ENCODE measurements at regions not wholly inside any gene's neighbourhood (a gene's known extent, or its start where the extent isn't known, plus 50 kb on each side); places are given as distances from the start of the nearest gene placed in this dataset.

- no peaks in the 10 kb centered on the region for H3K27me3 ChIP-seq
- no peaks in the 10 kb centered on the region for H3K4me1 ChIP-seq
- intact Hi-C loops (cut with DNase I) = no loop called here
- no peaks in the 10 kb centered on the region for H3K36me3 ChIP-seq
- H3K27ac ChIP-seq = no peak overlapping the region
- no peaks in the 10 kb centered on the region for H3K9me3 ChIP-seq
- TF ChIP-seq POLR2AphosphoS5 (IDR thresholded peaks at IDR 0.05; ENCODE audit: insufficient read depth in 1 of 2, low read depth in 1 of 2) (no peak), CTCF (IDR thresholded peaks at IDR 0.05) (no peak), POLR2A (IDR thresholded peaks at IDR 0.05) (no peak)
- no peak overlapping the region for H3K4me3 ChIP-seq
- DNase-seq (ENCODE audit: extremely low spot score in 2 of 2) = no peak
Observed at GRCh38 chr4:63505714-63506460, 903.4 kb downstream of the TECRL start.

- Histone ChIP-seq H3K36me3 (no peaks in the 10 kb centered on the region), H3K4me1 (no peaks in the 10 kb centered on the region), H3K27me3 (no peaks in the 10 kb centered on the region), H3K9me3 (no peaks in the 10 kb centered on the region), H3K27ac (no peak overlapping the region), H3K4me3 (no peak overlapping the region)
- no peak for DNase-seq (ENCODE audit: extremely low spot score in 2 of 2)
- intact Hi-C loops (cut with DNase I) = no loop called here
- TF ChIP-seq POLR2AphosphoS5 (IDR thresholded peaks at IDR 0.05; ENCODE audit: insufficient read depth in 1 of 2, low read depth in 1 of 2) = no peak
- TF ChIP-seq POLR2A (IDR thresholded peaks at IDR 0.05) = no peak
- TF ChIP-seq CTCF (IDR thresholded peaks at IDR 0.05) = no peak
Observed at GRCh38 chr4:63493265-63493664, 916.0 kb downstream of the TECRL start.

GRCh38 chr4:63492515-63492914, 916.7 kb downstream of the TECRL start:
- no peaks in the 10 kb centered on the region for H3K27me3 ChIP-seq
- no peak overlapping the region for H3K27ac ChIP-seq
- intact Hi-C loops (cut with DNase I) = no loop called here
- no peaks in the 10 kb centered on the region for H3K9me3 ChIP-seq
- DNase-seq (ENCODE audit: extremely low spot score in 2 of 2) = no peak
- no peak overlapping the region for H3K4me3 ChIP-seq
- no peaks in the 10 kb centered on the region for H3K36me3 ChIP-seq
- no peaks in the 10 kb centered on the region for H3K4me1 ChIP-seq
- no peak for TF ChIP-seq POLR2AphosphoS5 (IDR thresholded peaks at IDR 0.05; ENCODE audit: insufficient read depth in 1 of 2, low read depth in 1 of 2)
- no peak for TF ChIP-seq CTCF (IDR thresholded peaks at IDR 0.05)
- no peak for TF ChIP-seq POLR2A (IDR thresholded peaks at IDR 0.05)

- no peaks in the 10 kb centered on the region for H3K4me1 ChIP-seq
- intact Hi-C loops (cut with DNase I) = no loop called here
- no peaks in the 10 kb centered on the region for H3K9me3 ChIP-seq
- no peaks in the 10 kb centered on the region for H3K27me3 ChIP-seq
- H3K4me3 ChIP-seq = no peak overlapping the region
- H3K27ac ChIP-seq = no peak overlapping the region
- no peak for TF ChIP-seq POLR2AphosphoS5 (IDR thresholded peaks at IDR 0.05; ENCODE audit: insufficient read depth in 1 of 2, low read depth in 1 of 2)
- no peak for TF ChIP-seq CTCF (IDR thresholded peaks at IDR 0.05)
- TF ChIP-seq POLR2A (IDR thresholded peaks at IDR 0.05) = no peak
- H3K36me3 ChIP-seq = no peaks in the 10 kb centered on the region
- no peak for DNase-seq (ENCODE audit: extremely low spot score in 2 of 2)
Observed at GRCh38 chr4:63464393-63464792, 944.9 kb downstream of the TECRL start.

GRCh38 chr4:63460075-63460474, 949.2 kb downstream of the TECRL start:
- no peak overlapping the region for H3K27ac ChIP-seq
- no peaks in the 10 kb centered on the region for H3K27me3 ChIP-seq
- intact Hi-C loops (cut with DNase I) = no loop called here
- no peaks in the 10 kb centered on the region for H3K36me3 ChIP-seq
- no peak for DNase-seq (ENCODE audit: extremely low spot score in 2 of 2)
- H3K9me3 ChIP-seq = no peaks in the 10 kb centered on the region
- no peak overlapping the region for H3K4me3 ChIP-seq
- no peaks in the 10 kb centered on the region for H3K4me1 ChIP-seq
- TF ChIP-seq CTCF (IDR thresholded peaks at IDR 0.05) (no peak), POLR2A (IDR thresholded peaks at IDR 0.05) (no peak), POLR2AphosphoS5 (IDR thresholded peaks at IDR 0.05; ENCODE audit: insufficient read depth in 1 of 2, low read depth in 1 of 2) (no peak)
